ENCODE measurements at regions not wholly inside any gene's neighbourhood (a gene's known extent, or its start where the extent isn't known, plus 50 kb on each side); places are given as distances from the start of the nearest gene placed in this dataset.

DNA sequence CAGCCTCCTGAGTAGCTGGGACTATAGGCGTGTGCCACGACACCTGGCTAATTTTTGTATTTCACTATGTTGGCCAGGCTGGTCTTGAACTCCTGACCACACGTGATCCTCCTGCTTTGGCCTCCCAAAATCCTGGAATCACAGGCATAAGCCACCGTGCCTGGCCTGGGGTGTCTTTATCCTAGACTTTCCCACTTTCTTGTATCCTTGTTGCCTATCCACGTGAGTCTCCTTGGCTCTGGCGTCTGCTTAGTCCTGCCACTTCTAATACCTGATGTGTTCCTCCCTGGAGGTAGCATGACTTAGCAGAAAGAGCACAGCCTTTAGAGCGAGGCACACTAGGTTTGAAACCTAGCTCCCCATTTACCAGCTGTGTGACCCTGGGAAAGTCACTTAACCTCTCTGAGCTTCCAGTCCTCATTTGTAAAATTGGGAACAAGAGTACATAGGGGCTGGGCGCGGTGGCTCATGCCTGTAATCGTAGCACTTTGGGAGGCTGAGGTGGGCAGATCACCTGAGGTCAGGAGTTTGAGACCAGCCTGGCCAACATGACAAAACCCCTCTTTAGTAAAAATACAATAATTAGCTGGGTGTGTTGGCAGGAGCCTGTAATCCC is 344.6 kb downstream of the TYW1 start:
- TF ChIP-seq, protein P1, sequence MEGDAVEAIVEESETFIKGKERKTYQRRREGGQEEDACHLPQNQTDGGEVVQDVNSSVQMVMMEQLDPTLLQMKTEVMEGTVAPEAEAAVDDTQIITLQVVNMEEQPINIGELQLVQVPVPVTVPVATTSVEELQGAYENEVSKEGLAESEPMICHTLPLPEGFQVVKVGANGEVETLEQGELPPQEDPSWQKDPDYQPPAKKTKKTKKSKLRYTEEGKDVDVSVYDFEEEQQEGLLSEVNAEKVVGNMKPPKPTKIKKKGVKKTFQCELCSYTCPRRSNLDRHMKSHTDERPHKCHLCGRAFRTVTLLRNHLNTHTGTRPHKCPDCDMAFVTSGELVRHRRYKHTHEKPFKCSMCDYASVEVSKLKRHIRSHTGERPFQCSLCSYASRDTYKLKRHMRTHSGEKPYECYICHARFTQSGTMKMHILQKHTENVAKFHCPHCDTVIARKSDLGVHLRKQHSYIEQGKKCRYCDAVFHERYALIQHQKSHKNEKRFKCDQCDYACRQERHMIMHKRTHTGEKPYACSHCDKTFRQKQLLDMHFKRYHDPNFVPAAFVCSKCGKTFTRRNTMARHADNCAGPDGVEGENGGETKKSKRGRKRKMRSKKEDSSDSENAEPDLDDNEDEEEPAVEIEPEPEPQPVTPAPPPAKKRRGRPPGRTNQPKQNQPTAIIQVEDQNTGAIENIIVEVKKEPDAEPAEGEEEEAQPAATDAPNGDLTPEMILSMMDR (IDR thresholded peaks at IDR 0.05): no peak
- no peak for TF ChIP-seq POLR2A (IDR thresholded peaks at IDR 0.05)
- no peak for TF ChIP-seq POLR2AphosphoS5 (IDR thresholded peaks at IDR 0.05)
- H3K27me3 ChIP-seq (replicated peaks; ENCODE audit: insufficient read depth): no peaks in the 10 kb centered on the region
- WGBS: 86% methylated on average over 10 of the region's 10 CpGs
- H3K9me3 ChIP-seq: no peaks in the 10 kb centered on the region
- no peak for DNase-seq (ENCODE audit: low spot score)
- H3K27ac ChIP-seq: no peak overlapping the region
- no peak overlapping the region for H3K4me3 ChIP-seq
- intact Hi-C loops (cut with DNase I): no loop called here
- no peaks in the 10 kb centered on the region for H3K4me1 ChIP-seq (replicated peaks)
- peaks cover 0 to 6% of the 10 kb centered on the region in 2 donors for H3K36me3 ChIP-seq

DNA sequence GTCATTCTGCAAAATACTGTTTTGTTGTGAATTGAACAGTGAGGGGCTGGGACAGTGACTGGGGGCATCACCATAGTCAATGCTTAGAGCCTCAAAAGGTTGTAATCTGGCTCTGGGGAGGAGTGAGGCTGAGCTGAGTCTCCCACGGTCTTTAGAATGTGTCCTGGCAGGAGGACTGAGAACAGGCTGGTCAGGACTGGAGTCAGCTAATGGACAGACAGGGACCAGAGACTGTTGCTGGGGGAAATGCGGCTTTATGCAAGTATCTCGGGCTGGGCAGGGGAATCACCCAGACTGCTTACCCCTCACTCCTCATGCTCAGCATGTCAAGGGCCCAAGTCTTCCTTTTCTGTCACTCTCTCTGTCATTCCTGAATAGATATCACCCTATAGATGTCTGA is 346.5 kb downstream of the TYW1 start:
- intact Hi-C loops (cut with DNase I): no loop called here
- Histone ChIP-seq H3K36me3 (peaks cover 0 to 6% of the 10 kb centered on the region in 2 donors), H3K27ac (no peak overlapping the region), H3K4me3 (no peak overlapping the region), H3K9me3 (no peaks in the 10 kb centered on the region), H3K4me1 (replicated peaks) (no peaks in the 10 kb centered on the region), H3K27me3 (replicated peaks; ENCODE audit: insufficient read depth) (no peaks in the 10 kb centered on the region)
- TF ChIP-seq POLR2A (IDR thresholded peaks at IDR 0.05) (no peak), POLR2AphosphoS5 (IDR thresholded peaks at IDR 0.05) (no peak)
- TF ChIP-seq, protein P1 (IDR thresholded peaks at IDR 0.05): no peak
- WGBS: 71% methylated on average over 3 of the region's 3 CpGs
- DNase-seq (ENCODE audit: low spot score): no peak

DNA sequence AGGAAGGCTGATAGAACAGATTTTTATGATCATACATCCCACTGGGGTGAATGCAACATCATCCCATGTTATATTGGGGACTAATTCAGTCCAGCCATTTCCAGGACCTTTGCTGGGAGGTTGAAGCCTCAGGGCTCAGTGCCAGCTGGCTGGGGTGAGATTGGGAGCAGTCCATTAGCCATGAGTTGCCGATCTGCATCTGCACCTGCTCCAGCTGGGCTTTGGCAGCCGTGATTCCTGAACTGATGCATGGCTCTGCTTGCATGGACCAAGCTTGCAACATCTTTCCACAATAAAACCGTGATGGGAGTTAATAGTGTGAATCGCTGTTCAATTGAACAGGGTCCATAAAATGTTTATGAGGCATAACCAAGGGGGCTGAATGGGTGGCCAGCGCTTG is 346.9 kb downstream of the TYW1 start:
- Histone ChIP-seq H3K9me3 (no peaks in the 10 kb centered on the region), H3K27ac (no peak overlapping the region), H3K4me3 (no peak overlapping the region), H3K36me3 (peaks cover 0 to 6% of the 10 kb centered on the region in 2 donors), H3K4me1 (replicated peaks) (no peaks in the 10 kb centered on the region), H3K27me3 (replicated peaks; ENCODE audit: insufficient read depth) (no peaks in the 10 kb centered on the region)
- 37% methylated on average over 5 of the region's 5 CpGs for WGBS
- DNase-seq (ENCODE audit: low spot score): no peak
- TF ChIP-seq POLR2AphosphoS5 (IDR thresholded peaks at IDR 0.05) (no peak), POLR2A (IDR thresholded peaks at IDR 0.05) (no peak)
- TF ChIP-seq, protein P1 (IDR thresholded peaks at IDR 0.05): no peak
- intact Hi-C loops (cut with DNase I): no loop called here

DNA sequence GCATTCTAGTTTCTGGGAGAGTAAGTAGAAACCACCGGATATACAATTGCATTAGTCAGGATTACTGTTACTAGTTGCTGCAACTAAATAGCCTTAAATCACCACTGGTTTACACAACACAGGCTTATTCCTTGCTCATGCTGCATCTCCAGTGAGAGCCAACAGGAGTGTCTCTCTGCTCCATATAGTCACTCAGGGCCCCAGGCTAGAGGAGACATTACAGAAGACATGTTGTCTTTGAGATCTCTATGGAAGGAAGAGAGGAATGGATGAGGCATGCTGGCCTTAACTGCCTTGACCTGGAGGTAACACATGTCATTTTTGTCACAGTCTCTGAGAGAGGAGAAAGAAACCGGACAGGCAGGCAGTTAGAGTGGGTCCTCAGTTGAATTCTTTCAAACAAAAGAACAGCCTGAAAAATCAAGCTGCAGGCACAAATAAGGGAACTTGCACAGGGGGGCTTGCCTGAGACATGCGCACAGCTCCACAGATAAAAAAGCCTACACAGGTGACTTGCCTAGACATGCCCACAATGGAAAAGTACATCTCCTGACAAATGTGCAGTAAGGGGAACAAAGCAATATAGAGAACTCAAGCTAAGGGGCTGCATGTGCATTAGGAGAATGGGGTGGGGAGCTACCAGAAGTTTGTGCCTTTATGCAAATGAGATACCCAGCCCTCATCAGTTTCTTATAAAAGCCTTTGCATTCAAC is 348.0 kb downstream of the TYW1 start:
- Histone ChIP-seq H3K9me3 (no peaks in the 10 kb centered on the region), H3K27me3 (replicated peaks; ENCODE audit: insufficient read depth) (no peaks in the 10 kb centered on the region), H3K36me3 (peaks cover 0 to 6% of the 10 kb centered on the region in 2 donors), H3K4me3 (no peak overlapping the region), H3K27ac (no peak overlapping the region), H3K4me1 (replicated peaks) (no peaks in the 10 kb centered on the region)
- DNase-seq (ENCODE audit: low spot score): no peak
- WGBS: 64% methylated on average over 3 of the region's 3 CpGs
- intact Hi-C loops (cut with DNase I): no loop called here
- TF ChIP-seq POLR2A (IDR thresholded peaks at IDR 0.05): no peak
- no peak for TF ChIP-seq POLR2AphosphoS5 (IDR thresholded peaks at IDR 0.05)
- TF ChIP-seq, protein P1 (IDR thresholded peaks at IDR 0.05): no peak

DNA sequence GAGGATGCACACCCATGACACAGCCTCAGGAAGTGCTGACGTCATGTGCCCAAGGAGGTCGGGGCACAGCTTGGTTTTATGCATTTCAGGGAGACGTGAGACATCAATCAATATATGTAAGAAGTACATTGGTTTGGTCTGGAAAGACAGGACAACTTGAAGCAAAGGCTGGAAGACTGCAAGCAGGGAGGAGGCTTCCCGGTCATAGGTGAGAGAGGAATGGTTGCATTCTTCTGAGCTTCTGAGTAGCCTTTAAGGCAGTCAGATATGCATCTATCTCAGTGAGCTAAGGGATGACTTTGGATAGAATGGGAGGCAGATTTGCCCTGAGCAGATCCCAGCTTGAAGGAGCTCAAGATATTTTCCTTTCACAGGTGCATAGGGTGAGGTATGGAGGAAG is 349.5 kb downstream of the TYW1 start:
- H3K4me3 ChIP-seq: no peak overlapping the region
- intact Hi-C loops (cut with DNase I): no loop called here
- peaks cover 0 to 6% of the 10 kb centered on the region in 2 donors for H3K36me3 ChIP-seq
- WGBS: 82% methylated on average over 4 of the region's 4 CpGs
- DNase-seq (ENCODE audit: low spot score): no peak
- no peaks in the 10 kb centered on the region for H3K4me1 ChIP-seq (replicated peaks)
- H3K9me3 ChIP-seq: no peaks in the 10 kb centered on the region
- no peak overlapping the region for H3K27ac ChIP-seq
- H3K27me3 ChIP-seq (replicated peaks; ENCODE audit: insufficient read depth): no peaks in the 10 kb centered on the region
- no peak for TF ChIP-seq POLR2A (IDR thresholded peaks at IDR 0.05)
- TF ChIP-seq, protein P1 (IDR thresholded peaks at IDR 0.05): no peak
- TF ChIP-seq POLR2AphosphoS5 (IDR thresholded peaks at IDR 0.05): no peak
